ENCODE measurements at regions not wholly inside any gene's neighbourhood (a gene's known extent, or its start where the extent isn't known, plus 50 kb on each side); places are given as distances from the start of the nearest gene placed in this dataset.

GRCh38 chr21:21831036-21831435 is 832.8 kb downstream of the NCAM2 start:
- intact Hi-C loops (cut with micrococcal nuclease) = no loop called here

GRCh38 chr21:21845901-21846300 is 847.7 kb downstream of the NCAM2 start:
- no peak for TF ChIP-seq CTCF (IDR thresholded peaks at IDR 0.05)
- Mint-ChIP-seq H3K27ac (no peak overlapping the region), H3K9me3 (peaks cover 3 to 13% (median 7%) of the 10 kb centered on the region in 7 donors), H3K36me3 (no peaks in the 10 kb centered on the region), H3K4me1 (no peaks in the 10 kb centered on the region), H3K27me3 (ENCODE audit: low read depth in 3 of 3) (peaks cover 0 to 2% (median 0%) of the 10 kb centered on the region in 3 donors), H3K4me3 (no peak overlapping the region)
- Histone ChIP-seq H3K4me1 (ENCODE audit: control insufficient read depth in 1 of 2, insufficient read depth in 2 of 2, low read length in 2 of 2) (no peaks in the 10 kb centered on the region), H3K9me3 (replicated peaks in 1 of 2; ENCODE audit: control insufficient read depth in 1 of 2, insufficient read depth in 1 of 2, low read length in 2 of 2) (peaks cover 22 to 26% of the 10 kb centered on the region in 2 donors), H3K4me2 (replicated peaks; ENCODE audit: extremely low read depth, low read length, poor library complexity, severe bottlenecking) (no peak overlapping the region), H3K4me3 (replicated peaks in 1 of 3; ENCODE audit: low read depth in 2 of 3, low read length in 3 of 3) (no peak overlapping the region), H3K36me3 (replicated peaks in 1 of 2; ENCODE audit: control insufficient read depth in 1 of 2, insufficient read depth in 2 of 2, low read length in 2 of 2) (no peaks in the 10 kb centered on the region), H3K27me3 (ENCODE audit: control insufficient read depth in 2 of 2, insufficient read depth in 2 of 2, low read length in 2 of 2) (no peaks in the 10 kb centered on the region), H3K9ac (ENCODE audit: insufficient read depth, low read length, poor library complexity, severe bottlenecking) (no peak overlapping the region), H2AFZ (ENCODE audit: insufficient read depth, low read depth, low read length, poor library complexity, severe bottlenecking) (no peak overlapping the region), H3K27ac (ENCODE audit: low read depth in 1 of 2, low read length in 2 of 2) (no peak overlapping the region), H3K79me2 (ENCODE audit: insufficient read depth, low read length) (no peaks in the 10 kb centered on the region), H4K20me1 (ENCODE audit: insufficient read depth, low read length) (no peaks in the 10 kb centered on the region)
- no CpG with 5 or more reads among the region's 1 CpG for WGBS (ENCODE audit: insufficient coverage)
- intact Hi-C loops (cut with micrococcal nuclease) = no loop called here
- DNase-seq = no peak

More at GRCh38 chr21:21831036-21831435, 832.8 kb downstream of the NCAM2 start:
- no peak overlapping the region for H3K4me3 Mint-ChIP-seq
- Histone ChIP-seq H2AFZ (ENCODE audit: insufficient read depth, low read depth, low read length, poor library complexity, severe bottlenecking) (no peak overlapping the region), H4K20me1 (ENCODE audit: insufficient read depth, low read length) (no peaks in the 10 kb centered on the region), H3K4me2 (replicated peaks; ENCODE audit: extremely low read depth, low read length, poor library complexity, severe bottlenecking) (no peak overlapping the region), H3K4me3 (replicated peaks in 1 of 3; ENCODE audit: low read depth in 2 of 3, low read length in 3 of 3) (no peak overlapping the region), H3K79me2 (ENCODE audit: insufficient read depth, low read length) (no peaks in the 10 kb centered on the region), H3K9ac (ENCODE audit: insufficient read depth, low read length, poor library complexity, severe bottlenecking) (no peak overlapping the region), H3K27me3 (ENCODE audit: control insufficient read depth in 2 of 2, insufficient read depth in 2 of 2, low read length in 2 of 2) (no peaks in the 10 kb centered on the region), H3K4me1 (ENCODE audit: control insufficient read depth in 1 of 2, insufficient read depth in 2 of 2, low read length in 2 of 2) (no peaks in the 10 kb centered on the region), H3K27ac (ENCODE audit: low read depth in 1 of 2, low read length in 2 of 2) (no peak overlapping the region), H3K36me3 (replicated peaks in 1 of 2; ENCODE audit: control insufficient read depth in 1 of 2, insufficient read depth in 2 of 2, low read length in 2 of 2) (no peaks in the 10 kb centered on the region), H3K9me3 (replicated peaks in 1 of 2; ENCODE audit: control insufficient read depth in 1 of 2, insufficient read depth in 1 of 2, low read length in 2 of 2) (peaks cover 0 to 8% of the 10 kb centered on the region in 2 donors)
- H3K36me3 Mint-ChIP-seq = no peaks in the 10 kb centered on the region
- no peak for TF ChIP-seq CTCF (IDR thresholded peaks at IDR 0.05)
- H3K9me3 Mint-ChIP-seq = peaks cover 2 to 6% (median 5%) of the 10 kb centered on the region in 7 donors
- no peak for DNase-seq
- 81% methylated on average over 9 of the region's 11 CpGs for WGBS (ENCODE audit: insufficient coverage)
- no peaks in the 10 kb centered on the region for H3K4me1 Mint-ChIP-seq
- H3K27me3 Mint-ChIP-seq (ENCODE audit: low read depth in 3 of 3) = no peaks in the 10 kb centered on the region
- H3K27ac Mint-ChIP-seq = no peak overlapping the region
